Neural cell (in vitro differentiated cells): ENCODE measurements at regions not wholly inside any gene's neighbourhood (a gene's known extent, or its start where the extent isn't known, plus 50 kb on each side); places are given as distances from the start of the nearest gene placed in this dataset.

Experiments
- CTCF ChIP-seq: fragments of 450-650 bp; IDR thresholded peaks from 2 replicates; pipeline ENCODE4 v1.5.1; 2014; ENCODE audit warnings: antibody characterized with exemption, mild to moderate bottlenecking, moderate library complexity; ENCODE audit not compliant: poor library complexity, severe bottlenecking
- EP300 ChIP-seq: fragments of 450-650 bp; conservative IDR thresholded peaks from 2 replicates; pipeline ENCODE4 v1.6.1; 2014; ENCODE audit warnings: antibody characterized with exemption, mild to moderate bottlenecking, moderate library complexity; ENCODE audit not compliant: poor library complexity, severe bottlenecking
- EZH2 ChIP-seq: fragments of 200-600, 300-800 bp; shearing (Covaris generic), sonication (generic); IDR thresholded peaks from 2 replicates; pipeline ENCODE4 v1.6.1; 2014; ENCODE audit warnings: antibody characterized with exemption, low read length, borderline replicate concordance, mild to moderate bottlenecking; ENCODE audit not compliant: insufficient read depth, poor library complexity, severe bottlenecking
- MXI1 ChIP-seq: fragments of 450-650 bp; conservative IDR thresholded peaks from 2 replicates; pipeline ENCODE4 v1.6.1; 2014; ENCODE audit warnings: antibody characterized with exemption, mild to moderate bottlenecking; ENCODE audit not compliant: poor library complexity, severe bottlenecking
- POLR2AphosphoS5 ChIP-seq: IDR thresholded peaks from 2 replicates; pipeline ENCODE4 v1.6.1; 2012
- RAD21 ChIP-seq: fragments of 450-650 bp; conservative IDR thresholded peaks from 2 replicates; pipeline ENCODE4 v1.6.1; 2014; ENCODE audit warnings: antibody characterized with exemption, mild to moderate bottlenecking, moderate library complexity
- REST ChIP-seq: IDR thresholded peaks from 2 replicates; pipeline ENCODE4 v1.6.1; 2012; ENCODE audit warnings: borderline replicate concordance
- SMC3 ChIP-seq: fragments of 450-650 bp; conservative IDR thresholded peaks from 2 replicates; pipeline ENCODE4 v1.6.1; 2014; ENCODE audit warnings: antibody characterized with exemption, mild to moderate bottlenecking, moderate library complexity; ENCODE audit not compliant: poor library complexity
- TAF1 ChIP-seq: IDR thresholded peaks from 2 replicates; pipeline ENCODE4 v1.6.1; 2012; ENCODE audit warnings: low read depth

- no peak for TF ChIP-seq CTCF
- no peak for TF ChIP-seq REST
- no peak for TF ChIP-seq POLR2AphosphoS5
- no peak for TF ChIP-seq SMC3
- no peak for TF ChIP-seq EP300
- no peak for TF ChIP-seq MXI1
- no peak for TF ChIP-seq EZH2
- TF ChIP-seq TAF1 = no peak
- TF ChIP-seq RAD21 = no peak
Measured at GRCh38 chr4:103289186-103289585, 91.0 kb upstream of the CENPE start.
